Uterus (tissue), 2 donors: ENCODE measurements at regions not wholly inside any gene's neighbourhood (a gene's known extent, or its start where the extent isn't known, plus 50 kb on each side); places are given as distances from the start of the nearest gene placed in this dataset.

ENCODE experiments used
- CTCF ChIP-seq, 4 experiments: fragments of 200-600 bp in 2 of 4; fragments of 450-650 bp in 2 of 4; sonication (generic) in 2 of 4; IDR thresholded peaks; one replicate each; pipeline ENCODE4 v1.5.1; 2016 to 2019; ENCODE audit warnings: antibody characterized with exemption in 4 of 4, mild to moderate bottlenecking in 2 of 4, moderate library complexity in 1 of 4
- POLR2A ChIP-seq, 2 donors: fragments of 450-650 bp; IDR thresholded peaks; one replicate each; pipeline ENCODE4 v1.6.1; 2016; ENCODE audit warnings: antibody characterized with exemption in 2 of 2, mild to moderate bottlenecking in 1 of 2, moderate library complexity in 1 of 2

GRCh38 chr6:28747631-28748157 is 176.1 kb downstream of the TRIM27 start:
- TF ChIP-seq CTCF (IDR thresholded peaks at IDR 0.05) (no peak), POLR2A (IDR thresholded peaks at IDR 0.05) (no peak)
